ENCODE measurements at regions not wholly inside any gene's neighbourhood (a gene's known extent, or its start where the extent isn't known, plus 50 kb on each side); places are given as distances from the start of the nearest gene placed in this dataset.

GRCh38 chr3:147030274-147030673, 376.1 kb downstream of the ZIC4 start:
- no peak overlapping the region for H3K27ac ChIP-seq
- no peak for TF ChIP-seq CTCF (conservative IDR thresholded peaks at IDR 0.05)
- no peak for TF ChIP-seq ZFX (IDR thresholded peaks at IDR 0.05)

DNA sequence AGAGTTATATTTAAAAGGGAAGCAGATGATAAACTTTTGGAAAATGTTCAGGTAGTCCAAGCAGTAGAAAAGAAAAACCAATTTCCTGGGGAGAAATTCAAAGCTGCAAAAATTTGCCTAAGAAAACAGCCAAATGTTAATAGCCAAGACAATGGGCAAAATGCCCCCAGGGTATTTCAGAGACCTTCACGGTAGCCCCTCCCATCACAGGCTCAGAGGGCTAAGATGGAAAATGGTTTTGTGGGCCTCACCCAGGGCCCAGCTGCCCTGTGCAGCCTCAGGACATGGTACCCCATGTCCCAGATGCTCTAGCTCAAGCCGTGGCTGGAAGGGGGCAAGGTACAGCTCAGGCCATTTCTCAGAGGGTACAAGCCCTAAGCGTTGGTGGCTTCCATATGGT, 391.0 kb downstream of the ZIC4 start:
- TF ChIP-seq CTCF (conservative IDR thresholded peaks at IDR 0.05) (no peak), ZFX (IDR thresholded peaks at IDR 0.05) (no peak)
- H3K27ac ChIP-seq, result no peak overlapping the region

DNA sequence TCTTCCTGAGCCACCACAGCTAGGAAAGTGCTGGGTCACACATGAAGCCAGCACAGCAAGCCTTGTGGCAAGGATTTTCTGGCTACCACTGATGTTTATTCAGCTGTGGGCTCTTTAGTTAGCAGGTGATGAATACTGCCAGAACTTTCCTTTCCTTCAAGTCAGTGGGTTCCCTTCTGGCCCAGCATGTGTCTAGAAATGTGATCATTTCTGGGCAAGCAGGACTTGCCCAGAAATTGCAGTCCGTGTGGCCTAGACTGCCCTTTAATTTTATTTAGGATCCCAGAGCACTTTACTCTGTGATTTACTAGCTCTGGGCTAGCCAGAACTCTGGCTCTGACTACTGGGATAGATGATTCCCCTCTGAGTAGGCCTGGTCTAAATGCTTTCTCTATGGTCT, 397.5 kb downstream of the ZIC4 start:
- no peak overlapping the region for H3K27ac ChIP-seq
- TF ChIP-seq ZFX (IDR thresholded peaks at IDR 0.05) (no peak), CTCF (conservative IDR thresholded peaks at IDR 0.05) (no peak)

GRCh38 chr3:147008458-147008857, 397.9 kb downstream of the ZIC4 start:
- TF ChIP-seq ZFX (IDR thresholded peaks at IDR 0.05) (no peak), CTCF (conservative IDR thresholded peaks at IDR 0.05) (no peak)
- H3K27ac ChIP-seq, result no peak overlapping the region

DNA sequence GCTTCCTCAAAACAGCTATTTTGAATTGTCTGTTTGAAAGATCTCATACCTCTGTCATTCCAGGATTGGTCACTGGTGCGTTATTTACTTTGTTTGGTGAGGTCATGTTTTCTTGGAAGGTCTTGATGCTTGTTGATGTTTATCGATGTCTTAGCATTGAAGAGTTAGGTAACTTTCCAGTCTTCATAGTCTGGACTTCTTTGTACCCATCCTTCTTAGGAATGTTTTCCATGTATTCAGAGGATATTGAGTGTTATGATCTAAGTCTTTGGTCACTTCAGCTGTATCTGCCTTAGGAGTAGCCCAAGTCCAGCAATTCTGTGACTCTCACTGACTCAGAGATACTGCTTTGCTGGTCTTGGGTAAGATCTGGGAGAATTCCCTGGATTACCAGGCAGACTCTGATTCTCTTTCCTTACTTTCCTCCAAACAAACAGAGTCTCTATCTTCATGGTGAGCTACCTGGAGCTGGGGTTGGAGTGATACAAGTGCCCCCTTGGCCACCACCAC, 398.6 kb downstream of the ZIC4 start:
- no peak overlapping the region for H3K27ac ChIP-seq
- TF ChIP-seq ZFX (IDR thresholded peaks at IDR 0.05) (no peak), CTCF (conservative IDR thresholded peaks at IDR 0.05) (no peak)

DNA sequence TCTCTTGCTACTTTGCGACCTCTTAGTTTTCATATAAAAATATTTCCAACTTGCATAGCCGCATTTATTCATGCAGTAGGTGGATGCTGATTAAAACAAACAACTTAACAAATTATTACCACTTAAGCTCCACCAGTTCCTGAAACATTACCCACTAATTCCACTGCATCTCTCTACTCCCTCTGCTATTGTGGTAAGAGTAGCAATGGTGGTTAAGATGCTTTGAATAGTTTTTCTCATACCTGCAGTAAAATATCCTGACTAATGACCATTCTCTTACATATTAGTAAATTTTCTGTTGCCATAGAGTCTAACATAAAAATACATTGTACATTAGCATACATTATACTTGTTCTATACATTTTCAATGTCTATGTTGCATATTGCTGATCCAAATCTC, 397.6 kb upstream of the PLSCR5 start:
- H3K27ac ChIP-seq, result no peak overlapping the region
- TF ChIP-seq ZFX (IDR thresholded peaks at IDR 0.05) (no peak), CTCF (conservative IDR thresholded peaks at IDR 0.05) (no peak)

DNA sequence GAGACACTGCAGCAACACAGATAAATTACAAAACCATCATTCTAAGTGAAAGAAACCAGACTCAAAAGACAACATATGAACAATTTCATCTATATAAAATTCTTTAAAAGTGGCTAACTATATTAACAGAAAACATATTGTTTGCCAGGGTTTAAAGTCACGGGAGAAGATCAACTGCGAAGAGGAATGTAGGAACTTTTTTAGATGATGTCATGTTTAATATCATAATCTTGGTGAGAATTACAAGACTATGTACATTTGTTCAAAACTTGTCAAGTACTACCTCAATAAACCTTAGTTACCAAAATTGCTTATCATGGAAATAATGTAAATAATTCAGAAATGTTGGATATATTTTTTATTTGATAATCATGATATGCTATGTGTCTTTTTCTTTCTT, 395.1 kb upstream of the PLSCR5 start:
- no peak for TF ChIP-seq ZFX (IDR thresholded peaks at IDR 0.05)
- TF ChIP-seq CTCF (conservative IDR thresholded peaks at IDR 0.05), result no peak

More for the DNA sequence above, 395.1 kb upstream of the PLSCR5 start:
- no peak overlapping the region for H3K27ac ChIP-seq
